ENCODE measurements at regions not wholly inside any gene's neighbourhood (a gene's known extent, or its start where the extent isn't known, plus 50 kb on each side); places are given as distances from the start of the nearest gene placed in this dataset.

GRCh38 chr20:39563349-39563748 is 601.2 kb downstream of the DHX35 start (continued):
- TF ChIP-seq KDM4A (IDR thresholded peaks at IDR 0.05; ENCODE audit: low read depth, low read length, severe bottlenecking) = no peak
- TF ChIP-seq EGR1 (IDR thresholded peaks at IDR 0.05; ENCODE audit: borderline replicate concordance, low read depth, low read length) = no peak
